BJ (cell line): ENCODE measurements at regions not wholly inside any gene's neighbourhood (a gene's known extent, or its start where the extent isn't known, plus 50 kb on each side); places are given as distances from the start of the nearest gene placed in this dataset.

ENCODE experiments used
- CTCF ChIA-PET: fragments of 350-600 bp; formaldehyde crosslinking; extraction: SDS; loops from one replicate; lab custom pipeline; 2021; ENCODE audit warnings: antibody characterized with exemption, inconsistent platforms; lab: Yijun Ruan, JAX
- POLR2A ChIA-PET: fragments of 300-600 bp; sonication (Branson Sonifier 250); formaldehyde crosslinking; extraction: SDS; loops from one replicate; lab custom pipeline; 2021; ENCODE audit warnings: antibody characterized with exemption; lab: Charles Lee
- DNase-seq: peaks from one replicate; pipeline ENCODE4 v3.0.0-alpha.2; 2011; ENCODE audit warnings: low read depth
- H3K27me3 ChIP-seq: 2 replicates; pipeline ENCODE4 v1.6.0; 2011; ENCODE audit warnings: low read length; ENCODE audit not compliant: control insufficient read depth, insufficient read depth
- H3K36me3 ChIP-seq: 2 replicates; pipeline ENCODE4 v1.5.1; 2011; ENCODE audit warnings: low read length; ENCODE audit not compliant: control insufficient read depth, insufficient read depth
- H3K4me3 ChIP-seq: 2 replicates; pipeline ENCODE4 v1.5.1; 2011; ENCODE audit warnings: low read depth, mild to moderate bottlenecking, control low read depth, low read length
- TF ChIP-seq, protein P1 (sequence below): IDR thresholded peaks from 2 replicates; pipeline ENCODE4 v1.5.1; 2011; ENCODE audit warnings: low read depth, mild to moderate bottlenecking, control low read depth, inconsistent platforms, low read length, moderate library complexity; ENCODE audit not compliant: insufficient read depth

- H3K27me3 ChIP-seq = peaks cover 5% of the 10 kb centered on the region; the same call in 1 of the 2 replicates
- no peak overlapping the region for H3K4me3 ChIP-seq
- no peaks in the 10 kb centered on the region for H3K36me3 ChIP-seq
- TF ChIP-seq, protein P1, sequence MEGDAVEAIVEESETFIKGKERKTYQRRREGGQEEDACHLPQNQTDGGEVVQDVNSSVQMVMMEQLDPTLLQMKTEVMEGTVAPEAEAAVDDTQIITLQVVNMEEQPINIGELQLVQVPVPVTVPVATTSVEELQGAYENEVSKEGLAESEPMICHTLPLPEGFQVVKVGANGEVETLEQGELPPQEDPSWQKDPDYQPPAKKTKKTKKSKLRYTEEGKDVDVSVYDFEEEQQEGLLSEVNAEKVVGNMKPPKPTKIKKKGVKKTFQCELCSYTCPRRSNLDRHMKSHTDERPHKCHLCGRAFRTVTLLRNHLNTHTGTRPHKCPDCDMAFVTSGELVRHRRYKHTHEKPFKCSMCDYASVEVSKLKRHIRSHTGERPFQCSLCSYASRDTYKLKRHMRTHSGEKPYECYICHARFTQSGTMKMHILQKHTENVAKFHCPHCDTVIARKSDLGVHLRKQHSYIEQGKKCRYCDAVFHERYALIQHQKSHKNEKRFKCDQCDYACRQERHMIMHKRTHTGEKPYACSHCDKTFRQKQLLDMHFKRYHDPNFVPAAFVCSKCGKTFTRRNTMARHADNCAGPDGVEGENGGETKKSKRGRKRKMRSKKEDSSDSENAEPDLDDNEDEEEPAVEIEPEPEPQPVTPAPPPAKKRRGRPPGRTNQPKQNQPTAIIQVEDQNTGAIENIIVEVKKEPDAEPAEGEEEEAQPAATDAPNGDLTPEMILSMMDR = no peak
- no peak for DNase-seq
- ChIA-PET CTCF (no interaction called here), POLR2A (no interaction called here)
These were observed 109.9 kb downstream of the MICALL2 start for GRCh38 chr7:1349351-1349761.

GRCh38 chr7:1351881-1352625, 107.2 kb downstream of the MICALL2 start:
- TF ChIP-seq, protein P1 = no peak
- Histone ChIP-seq H3K27me3 (peaks cover 5% of the 10 kb centered on the region; the same call in 1 of the 2 replicates), H3K36me3 (no peaks in the 10 kb centered on the region), H3K4me3 (no peak overlapping the region)
- ChIA-PET POLR2A (no interaction called here), CTCF (no interaction called here)
- no peak for DNase-seq

DNA sequence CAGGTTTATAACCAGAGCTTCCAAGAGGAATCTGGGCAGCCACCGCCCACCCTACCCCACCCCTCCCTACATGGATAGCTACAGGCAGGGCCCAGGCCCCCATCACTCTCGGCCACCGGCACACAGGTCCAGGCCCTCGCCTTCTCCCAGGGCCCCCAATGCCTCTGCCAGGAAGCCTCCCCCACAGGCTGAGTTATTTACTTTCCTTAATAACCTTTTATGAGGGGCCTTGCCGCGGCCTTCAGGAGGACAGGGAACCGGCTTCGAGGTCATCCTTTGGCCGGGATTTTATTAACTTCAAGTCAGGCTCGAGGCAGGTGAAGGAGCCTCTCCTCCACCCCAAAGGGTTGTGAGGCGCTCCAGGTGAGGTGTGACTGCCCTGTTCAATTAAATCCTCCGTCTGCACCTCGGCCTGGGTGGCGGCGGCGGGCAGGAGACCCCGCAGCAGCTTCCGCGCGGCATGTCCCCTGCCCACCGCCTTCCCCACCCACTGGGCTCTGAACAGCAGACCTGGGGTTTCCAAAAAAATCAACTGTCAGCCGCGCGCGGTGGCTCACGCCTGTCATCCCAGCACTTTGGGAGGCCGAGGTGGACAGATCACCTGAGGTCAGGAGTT, 106.5 kb downstream of the MICALL2 start:
- TF ChIP-seq, protein P1 = no peak
- no peak for DNase-seq
- CTCF ChIA-PET = no interaction called here
- POLR2A ChIA-PET = no interaction called here
- Histone ChIP-seq H3K27me3 (peaks cover 5% of the 10 kb centered on the region; the same call in 1 of the 2 replicates), H3K36me3 (no peaks in the 10 kb centered on the region), H3K4me3 (no peak overlapping the region)

DNA sequence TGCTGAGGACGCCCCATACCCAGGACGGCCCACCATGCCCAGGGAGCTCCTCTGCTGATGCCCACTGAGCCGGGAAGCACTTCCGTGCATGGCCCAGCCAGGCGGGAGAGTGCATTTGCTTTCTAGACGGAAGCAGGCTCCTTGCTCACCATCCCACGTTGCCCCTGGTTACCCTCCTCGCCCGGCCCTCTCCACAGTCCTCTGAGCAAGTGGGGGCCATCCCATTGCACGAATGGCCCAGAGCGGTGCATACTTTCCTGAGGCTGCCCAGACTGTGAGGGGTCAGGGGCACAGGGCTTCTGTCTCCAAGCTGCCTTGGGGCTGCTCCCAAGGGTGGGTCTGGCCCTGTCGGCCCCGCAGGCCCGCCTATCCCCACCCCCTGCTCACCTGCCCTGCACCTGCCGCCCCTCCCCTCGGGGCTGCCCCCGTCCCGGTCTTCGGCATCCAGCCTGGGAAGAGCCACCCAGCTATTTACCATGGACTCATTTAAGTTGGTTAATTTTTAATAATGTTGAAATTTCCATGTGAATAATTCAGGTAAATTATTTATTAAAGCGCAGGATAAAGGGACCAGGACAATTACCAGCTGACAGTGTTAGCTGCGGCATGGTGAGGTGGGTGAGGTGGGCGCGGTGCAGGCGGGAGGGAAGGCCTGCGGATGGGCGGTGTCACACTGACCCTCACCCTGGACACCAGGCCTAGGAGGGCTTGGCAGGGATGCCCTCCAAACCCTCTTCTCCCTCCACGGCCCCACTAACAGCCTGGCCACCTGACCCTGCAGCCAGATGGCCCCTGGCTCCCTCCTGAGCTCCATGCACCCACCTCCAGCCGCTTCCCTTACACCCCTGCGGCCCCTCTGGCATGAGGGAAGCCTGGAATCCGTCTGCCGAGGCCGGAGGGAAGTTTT, 104.4 kb downstream of the MICALL2 start:
- no peaks in the 10 kb centered on the region for H3K36me3 ChIP-seq
- POLR2A ChIA-PET = no interaction called here
- peaks cover 2% of the 10 kb centered on the region; the same call in 1 of the 2 replicates for H3K27me3 ChIP-seq
- DNase-seq = no peak
- CTCF ChIA-PET = interaction anchor here (0.8 kb wide), 1 partner anchor 18 kb away, joined by 3 read pairs; no protein-coding TSS in a partner anchor
- no peak overlapping the region for H3K4me3 ChIP-seq
- TF ChIP-seq, protein P1 = no peak
